OCI-LY7 (cell line): ENCODE measurements at regions not wholly inside any gene's neighbourhood (a gene's known extent, or its start where the extent isn't known, plus 50 kb on each side); places are given as distances from the start of the nearest gene placed in this dataset.

Experiments
- BruUV-seq: library from RNA; stranded (reverse); fragments of 400-500 nt; replicated peaks from 2 replicates; lab custom pipeline; 2021; lab: Mats Ljungman, UMichigan
- CTCF ChIA-PET: fragments of 300-600 bp; sonication (Branson Sonifier 250); formaldehyde crosslinking; loops from one replicate; lab custom pipeline; 2022; ENCODE audit warnings: antibody characterized with exemption; ENCODE audit not compliant: unreplicated experiment; lab: Charles Lee
- POLR2A ChIA-PET: fragments of 300-600 bp; sonication (Branson Sonifier 250); formaldehyde crosslinking; loops from one replicate; lab custom pipeline; 2022; ENCODE audit warnings: antibody characterized with exemption; lab: Charles Lee
- DNase-seq: peaks from one replicate; pipeline ENCODE4 v3.0.0-alpha.2; 2015; ENCODE audit warnings: low spot score
- H2AFZ ChIP-seq: fragments of 200-600 bp; sonication (generic), shearing (Covaris generic); 2 replicates; pipeline ENCODE4 v1.6.1; 2014; ENCODE audit warnings: mild to moderate bottlenecking, antibody characterized with exemption, low read length, moderate library complexity
- H3K27ac ChIP-seq: fragments of 200-600 bp; sonication (generic); 2 replicates; pipeline ENCODE4 v1.5.1; 2014; ENCODE audit warnings: mixed run types, low read depth, mild to moderate bottlenecking, moderate library complexity, low read length, inconsistent platforms; ENCODE audit not compliant: poor library complexity, severe bottlenecking
- H3K36me3 ChIP-seq: fragments of 200-600 bp; sonication (generic); 2 replicates; pipeline ENCODE4 v1.6.1; 2014; ENCODE audit warnings: mild to moderate bottlenecking, antibody characterized with exemption, low read length, moderate library complexity, mixed read lengths; ENCODE audit not compliant: insufficient read depth
- H3K4me1 ChIP-seq: fragments of 200-600 bp; sonication (generic); 2 replicates; pipeline ENCODE4 v1.5.1; 2014; ENCODE audit warnings: mild to moderate bottlenecking, low read length; ENCODE audit not compliant: insufficient read depth, poor library complexity, severe bottlenecking
- H3K4me2 ChIP-seq: fragments of 200-600 bp; sonication (generic); 2 replicates; pipeline ENCODE4 v1.6.1; 2014; ENCODE audit warnings: mild to moderate bottlenecking, low read length
- H3K4me3 ChIP-seq: fragments of 200-600 bp; sonication (generic); 2 replicates; pipeline ENCODE4 v1.5.1; 2014; ENCODE audit warnings: mild to moderate bottlenecking, low read depth, low read length; ENCODE audit not compliant: poor library complexity, severe bottlenecking
- H3K79me2 ChIP-seq: fragments of 200-600 bp; sonication (generic); 2 replicates; pipeline ENCODE4 v1.6.1; 2016; ENCODE audit warnings: low read depth, mild to moderate bottlenecking, low read length, moderate library complexity, mixed read lengths; ENCODE audit not compliant: insufficient read depth
- H3K9me2 ChIP-seq: fragments of 200-600 bp; sonication (generic); 2 replicates; pipeline ENCODE4 v1.6.1; 2016; ENCODE audit warnings: mild to moderate bottlenecking, low read length, mixed read lengths; ENCODE audit not compliant: insufficient read depth
- H3K9me3 ChIP-seq: fragments of 200-600 bp; sonication (generic); 2 replicates; pipeline ENCODE4 v1.6.1; 2014; ENCODE audit warnings: mild to moderate bottlenecking, mixed run types, low read length, mixed read lengths
- H4K20me1 ChIP-seq: fragments of 200-600 bp; sonication (generic); 2 replicates; pipeline ENCODE4 v1.6.1; 2014; ENCODE audit warnings: mild to moderate bottlenecking, antibody characterized with exemption, low read length, moderate library complexity, mixed read lengths; ENCODE audit not compliant: insufficient read depth
- EZH2phosphoT487 ChIP-seq: fragments of 200-600 bp; sonication (generic); IDR thresholded peaks from 2 replicates; pipeline ENCODE4 v1.6.1; 2018; ENCODE audit warnings: low read depth, borderline replicate concordance, mild to moderate bottlenecking, mixed run types, antibody characterized with exemption, low read length, moderate library complexity, mixed read lengths
- intact Hi-C: fragments of 100-400 bp; cut with micrococcal nuclease; formaldehyde crosslinking; loops from one replicate; pipeline ENCODE4 v1.10.0; 2022; ENCODE audit not compliant: unreplicated experiment
- TF ChIP-seq, protein P1 (sequence below): fragments of 200-600 bp; sonication (generic); conservative IDR thresholded peaks from 2 replicates; pipeline ENCODE4 v1.5.1; 2014; ENCODE audit warnings: mild to moderate bottlenecking, antibody characterized with exemption, low read length, moderate library complexity, mixed read lengths

DNA sequence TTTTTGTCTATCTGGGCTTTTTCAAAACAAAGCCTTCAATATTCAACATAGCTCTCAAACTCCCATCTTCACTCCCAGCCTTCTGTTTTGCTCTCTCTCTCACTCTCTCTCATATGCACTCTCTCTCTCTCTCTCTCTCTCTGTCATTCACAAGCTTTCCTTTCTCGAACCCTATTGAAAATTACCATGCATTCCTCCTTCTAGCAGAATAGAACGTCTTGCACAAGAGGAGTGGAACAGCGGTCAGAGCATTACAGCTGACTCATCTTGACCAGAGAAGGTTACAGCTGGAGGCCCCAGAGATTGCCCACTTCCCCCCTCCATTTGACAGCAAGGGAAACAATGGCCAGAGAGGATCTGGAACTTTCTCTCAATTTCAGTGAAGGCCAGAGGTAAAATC is 51.0 kb upstream of the LIFR start:
- Histone ChIP-seq H2AFZ (no peak overlapping the region), H3K36me3 (no peaks in the 10 kb centered on the region), H3K9me3 (no peaks in the 10 kb centered on the region), H3K4me2 (no peak overlapping the region), H3K4me1 (no peaks in the 10 kb centered on the region), H4K20me1 (no peaks in the 10 kb centered on the region), H3K9me2 (no peaks in the 10 kb centered on the region), H3K79me2 (no peaks in the 10 kb centered on the region), H3K27ac (no peak overlapping the region), H3K4me3 (no peak overlapping the region)
- CTCF ChIA-PET, result interaction anchor here (0.6 kb wide), 1 partner anchor 415 kb away, joined by 5 read pairs; no protein-coding TSS in a partner anchor
- POLR2A ChIA-PET, result interaction anchor here (0.6 kb wide), 1 partner anchor 20 kb away, joined by 3 read pairs; no protein-coding TSS in a partner anchor
- TF ChIP-seq, protein P1, sequence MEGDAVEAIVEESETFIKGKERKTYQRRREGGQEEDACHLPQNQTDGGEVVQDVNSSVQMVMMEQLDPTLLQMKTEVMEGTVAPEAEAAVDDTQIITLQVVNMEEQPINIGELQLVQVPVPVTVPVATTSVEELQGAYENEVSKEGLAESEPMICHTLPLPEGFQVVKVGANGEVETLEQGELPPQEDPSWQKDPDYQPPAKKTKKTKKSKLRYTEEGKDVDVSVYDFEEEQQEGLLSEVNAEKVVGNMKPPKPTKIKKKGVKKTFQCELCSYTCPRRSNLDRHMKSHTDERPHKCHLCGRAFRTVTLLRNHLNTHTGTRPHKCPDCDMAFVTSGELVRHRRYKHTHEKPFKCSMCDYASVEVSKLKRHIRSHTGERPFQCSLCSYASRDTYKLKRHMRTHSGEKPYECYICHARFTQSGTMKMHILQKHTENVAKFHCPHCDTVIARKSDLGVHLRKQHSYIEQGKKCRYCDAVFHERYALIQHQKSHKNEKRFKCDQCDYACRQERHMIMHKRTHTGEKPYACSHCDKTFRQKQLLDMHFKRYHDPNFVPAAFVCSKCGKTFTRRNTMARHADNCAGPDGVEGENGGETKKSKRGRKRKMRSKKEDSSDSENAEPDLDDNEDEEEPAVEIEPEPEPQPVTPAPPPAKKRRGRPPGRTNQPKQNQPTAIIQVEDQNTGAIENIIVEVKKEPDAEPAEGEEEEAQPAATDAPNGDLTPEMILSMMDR, result no peak
- DNase-seq, result no peak
- BruUV-seq, result no TSS peak
- intact Hi-C loops, result no loop called here

DNA sequence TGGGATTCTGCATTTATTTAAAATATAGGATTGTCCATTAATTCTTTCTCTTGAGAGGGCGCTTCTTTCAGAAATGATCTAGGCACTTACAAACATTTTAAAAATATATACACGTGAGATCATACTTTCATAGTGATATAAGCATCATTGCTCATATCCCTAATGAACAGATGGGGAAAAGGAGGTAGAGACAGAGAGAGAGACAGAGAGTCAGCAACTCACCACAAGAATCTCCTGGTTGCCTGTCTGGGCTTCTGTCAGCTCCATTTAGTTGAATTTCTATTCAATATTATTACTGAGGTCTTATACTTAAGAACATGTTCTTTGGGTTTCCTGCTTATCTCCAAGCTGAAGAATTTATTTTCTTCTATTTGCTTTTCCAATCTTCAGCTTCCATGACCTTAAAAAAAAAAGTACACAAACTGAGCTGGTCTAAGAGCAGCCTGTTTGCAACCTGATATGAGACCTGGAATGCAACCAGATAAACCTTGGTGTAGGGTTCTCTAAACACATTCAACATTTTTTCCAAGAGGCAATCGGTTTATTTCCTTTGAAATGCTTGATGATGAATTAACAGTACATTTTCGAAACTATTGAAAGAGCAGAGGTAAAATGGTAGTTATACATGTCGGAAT is 51.6 kb upstream of the LIFR start:
- ChIA-PET POLR2A (no interaction called here), CTCF (interaction anchor here (0.6 kb wide), 1 partner anchor 415 kb away, joined by 5 read pairs; no protein-coding TSS in a partner anchor)
- Histone ChIP-seq H3K9me3 (no peaks in the 10 kb centered on the region), H3K9me2 (no peaks in the 10 kb centered on the region), H4K20me1 (no peaks in the 10 kb centered on the region), H3K4me3 (no peak overlapping the region), H2AFZ (no peak overlapping the region), H3K27ac (no peak overlapping the region), H3K36me3 (no peaks in the 10 kb centered on the region), H3K4me1 (no peaks in the 10 kb centered on the region), H3K79me2 (no peaks in the 10 kb centered on the region), H3K4me2 (no peak overlapping the region)
- TF ChIP-seq EZH2phosphoT487, result no peak
- TF ChIP-seq, protein P1, result no peak
- BruUV-seq, result no TSS peak
- no peak for DNase-seq
- intact Hi-C loops, result no loop called here

GRCh38 chr5:38608874-38609273 is 52.4 kb upstream of the LIFR start:
- POLR2A ChIA-PET, result no interaction called here
- TF ChIP-seq, protein P1, result no peak
- no peak for TF ChIP-seq EZH2phosphoT487
- Histone ChIP-seq H4K20me1 (no peaks in the 10 kb centered on the region), H3K27ac (no peak overlapping the region), H2AFZ (no peak overlapping the region), H3K79me2 (no peaks in the 10 kb centered on the region), H3K36me3 (no peaks in the 10 kb centered on the region), H3K9me3 (no peaks in the 10 kb centered on the region), H3K4me3 (no peak overlapping the region), H3K9me2 (no peaks in the 10 kb centered on the region), H3K4me2 (no peak overlapping the region), H3K4me1 (no peaks in the 10 kb centered on the region)
- DNase-seq, result no peak
- intact Hi-C loops, result no loop called here
- no TSS peak for BruUV-seq
- CTCF ChIA-PET, result no interaction called here
